Neural cell (in vitro differentiated cells): ENCODE measurements at regions not wholly inside any gene's neighbourhood (a gene's known extent, or its start where the extent isn't known, plus 50 kb on each side); places are given as distances from the start of the nearest gene placed in this dataset.

Experiments
- H2AFZ ChIP-seq: fragments of 200-600, 300-800 bp; sonication (generic), shearing (Covaris generic); 2 replicates; pipeline ENCODE4 v1.6.0; 2014; ENCODE audit warnings: low read depth, mild to moderate bottlenecking, antibody characterized with exemption, low read length, moderate library complexity
- H3F3A ChIP-seq: fragments of 200-600 bp; shearing (Covaris generic); 2 replicates; pipeline ENCODE4 v1.6.1; 2016; ENCODE audit warnings: mild to moderate bottlenecking, moderate library complexity, mixed read lengths, antibody characterized with exemption, low read length; ENCODE audit not compliant: insufficient read depth, poor library complexity, severe bottlenecking
- H3K27ac ChIP-seq: fragments of 200-600, 300-800 bp; sonication (generic), shearing (Covaris generic); 2 replicates; pipeline ENCODE4 v1.5.1; 2014; ENCODE audit warnings: mild to moderate bottlenecking, low read length, moderate library complexity
- H3K27me3 ChIP-seq: fragments of 300-800, 200-600 bp; sonication (generic), shearing (Covaris generic); 2 replicates; pipeline ENCODE4 v1.6.0; 2014; ENCODE audit warnings: mild to moderate bottlenecking, low read depth, low read length, moderate library complexity; ENCODE audit not compliant: insufficient read depth
- H3K36me3 ChIP-seq: fragments of 300-800, 200-600 bp; sonication (generic), shearing (Covaris generic); 2 replicates; pipeline ENCODE4 v1.5.1; 2014; ENCODE audit warnings: mild to moderate bottlenecking, antibody characterized with exemption, low read length, moderate library complexity; ENCODE audit not compliant: insufficient read depth
- H3K4me2 ChIP-seq: fragments of 300-800, 200-600 bp; sonication (generic), shearing (Covaris generic); 2 replicates; pipeline ENCODE4 v1.6.0; 2014; ENCODE audit warnings: mild to moderate bottlenecking, low read length
- H3K4me3 ChIP-seq: fragments of 300-800, 200-600 bp; sonication (generic), shearing (Covaris generic); 2 replicates; pipeline ENCODE4 v1.5.1; 2014; ENCODE audit warnings: mild to moderate bottlenecking, low read length, moderate library complexity
- H3K79me2 ChIP-seq: fragments of 200-600 bp; shearing (Covaris generic); replicated peaks from 2 replicates; pipeline ENCODE4 v1.6.0; 2014; ENCODE audit warnings: mild to moderate bottlenecking, low read length, moderate library complexity; ENCODE audit not compliant: insufficient read depth
- H3K9ac ChIP-seq: fragments of 300-800, 200-600 bp; sonication (generic), shearing (Covaris generic); 2 replicates; pipeline ENCODE4 v1.6.1; 2016; ENCODE audit warnings: mild to moderate bottlenecking, low read length, mixed read lengths
- H3K9me2 ChIP-seq: fragments of 200-600 bp; shearing (Covaris generic); 2 replicates; pipeline ENCODE4 v1.6.1; 2016; ENCODE audit warnings: mild to moderate bottlenecking, low read length, mixed read lengths; ENCODE audit not compliant: insufficient read depth
- H3K9me3 ChIP-seq: fragments of 200-600, 300-800 bp; sonication (generic), shearing (Covaris generic); 2 replicates; pipeline ENCODE4 v1.6.1; 2016; ENCODE audit warnings: mild to moderate bottlenecking, mixed run types, low read length, moderate library complexity, mixed read lengths
- H4K20me1 ChIP-seq: fragments of 200-600 bp; shearing (Covaris generic); 2 replicates; pipeline ENCODE4 v1.6.1; 2016; ENCODE audit warnings: mild to moderate bottlenecking, mixed run types; ENCODE audit not compliant: insufficient read depth
- EP300 ChIP-seq: fragments of 450-650 bp; conservative IDR thresholded peaks from 2 replicates; pipeline ENCODE4 v1.6.1; 2014; ENCODE audit warnings: antibody characterized with exemption, mild to moderate bottlenecking, moderate library complexity; ENCODE audit not compliant: poor library complexity, severe bottlenecking
- EZH2 ChIP-seq: fragments of 200-600, 300-800 bp; shearing (Covaris generic), sonication (generic); IDR thresholded peaks from 2 replicates; pipeline ENCODE4 v1.6.1; 2014; ENCODE audit warnings: antibody characterized with exemption, low read length, borderline replicate concordance, mild to moderate bottlenecking; ENCODE audit not compliant: insufficient read depth, poor library complexity, severe bottlenecking
- MXI1 ChIP-seq: fragments of 450-650 bp; conservative IDR thresholded peaks from 2 replicates; pipeline ENCODE4 v1.6.1; 2014; ENCODE audit warnings: antibody characterized with exemption, mild to moderate bottlenecking; ENCODE audit not compliant: poor library complexity, severe bottlenecking
- POLR2AphosphoS5 ChIP-seq: IDR thresholded peaks from 2 replicates; pipeline ENCODE4 v1.6.1; 2012
- RAD21 ChIP-seq: fragments of 450-650 bp; conservative IDR thresholded peaks from 2 replicates; pipeline ENCODE4 v1.6.1; 2014; ENCODE audit warnings: antibody characterized with exemption, mild to moderate bottlenecking, moderate library complexity
- SMC3 ChIP-seq: fragments of 450-650 bp; conservative IDR thresholded peaks from 2 replicates; pipeline ENCODE4 v1.6.1; 2014; ENCODE audit warnings: antibody characterized with exemption, mild to moderate bottlenecking, moderate library complexity; ENCODE audit not compliant: poor library complexity
- TAF1 ChIP-seq: IDR thresholded peaks from 2 replicates; pipeline ENCODE4 v1.6.1; 2012; ENCODE audit warnings: low read depth
- TF ChIP-seq, protein P1 (sequence below): fragments of 450-650 bp; IDR thresholded peaks from 2 replicates; pipeline ENCODE4 v1.5.1; 2014; ENCODE audit warnings: antibody characterized with exemption, mild to moderate bottlenecking, moderate library complexity; ENCODE audit not compliant: poor library complexity, severe bottlenecking
- TF ChIP-seq, protein P2 (sequence below): IDR thresholded peaks from 2 replicates; pipeline ENCODE4 v1.6.1; 2012; ENCODE audit warnings: borderline replicate concordance

DNA sequence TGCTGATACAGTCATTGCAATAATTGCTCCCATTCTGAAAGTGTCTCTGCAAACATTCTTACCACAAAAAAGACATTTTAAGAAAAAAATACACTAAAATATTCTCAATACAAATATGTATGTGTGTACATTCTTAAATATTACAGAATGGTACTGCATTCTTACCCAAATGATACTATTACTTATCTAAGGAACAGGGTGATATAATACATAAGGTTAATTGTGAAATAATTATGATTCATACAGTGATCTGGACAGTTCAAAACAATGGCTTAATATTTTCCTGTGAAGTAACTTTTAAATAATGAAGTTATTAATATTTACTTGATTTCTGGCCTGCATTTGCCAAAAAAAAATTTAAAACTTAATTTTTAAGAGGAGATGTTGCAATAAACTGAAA, 694.6 kb downstream of the TUSC7 start:
- H3K27me3 ChIP-seq, result no peaks in the 10 kb centered on the region
- H3K27ac ChIP-seq, result no peak overlapping the region
- no peak overlapping the region for H3K4me3 ChIP-seq
- H3K79me2 ChIP-seq, result no peaks in the 10 kb centered on the region
- no peak overlapping the region for H2AFZ ChIP-seq
- H3K9me3 ChIP-seq, result no peaks in the 10 kb centered on the region
- no peak overlapping the region for H3K4me2 ChIP-seq
- TF ChIP-seq RAD21 (no peak), POLR2AphosphoS5 (no peak), EP300 (no peak), TAF1 (no peak), MXI1 (no peak), EZH2 (no peak), SMC3 (no peak)
- TF ChIP-seq, protein P1, sequence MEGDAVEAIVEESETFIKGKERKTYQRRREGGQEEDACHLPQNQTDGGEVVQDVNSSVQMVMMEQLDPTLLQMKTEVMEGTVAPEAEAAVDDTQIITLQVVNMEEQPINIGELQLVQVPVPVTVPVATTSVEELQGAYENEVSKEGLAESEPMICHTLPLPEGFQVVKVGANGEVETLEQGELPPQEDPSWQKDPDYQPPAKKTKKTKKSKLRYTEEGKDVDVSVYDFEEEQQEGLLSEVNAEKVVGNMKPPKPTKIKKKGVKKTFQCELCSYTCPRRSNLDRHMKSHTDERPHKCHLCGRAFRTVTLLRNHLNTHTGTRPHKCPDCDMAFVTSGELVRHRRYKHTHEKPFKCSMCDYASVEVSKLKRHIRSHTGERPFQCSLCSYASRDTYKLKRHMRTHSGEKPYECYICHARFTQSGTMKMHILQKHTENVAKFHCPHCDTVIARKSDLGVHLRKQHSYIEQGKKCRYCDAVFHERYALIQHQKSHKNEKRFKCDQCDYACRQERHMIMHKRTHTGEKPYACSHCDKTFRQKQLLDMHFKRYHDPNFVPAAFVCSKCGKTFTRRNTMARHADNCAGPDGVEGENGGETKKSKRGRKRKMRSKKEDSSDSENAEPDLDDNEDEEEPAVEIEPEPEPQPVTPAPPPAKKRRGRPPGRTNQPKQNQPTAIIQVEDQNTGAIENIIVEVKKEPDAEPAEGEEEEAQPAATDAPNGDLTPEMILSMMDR, result no peak
- TF ChIP-seq, protein P2, sequence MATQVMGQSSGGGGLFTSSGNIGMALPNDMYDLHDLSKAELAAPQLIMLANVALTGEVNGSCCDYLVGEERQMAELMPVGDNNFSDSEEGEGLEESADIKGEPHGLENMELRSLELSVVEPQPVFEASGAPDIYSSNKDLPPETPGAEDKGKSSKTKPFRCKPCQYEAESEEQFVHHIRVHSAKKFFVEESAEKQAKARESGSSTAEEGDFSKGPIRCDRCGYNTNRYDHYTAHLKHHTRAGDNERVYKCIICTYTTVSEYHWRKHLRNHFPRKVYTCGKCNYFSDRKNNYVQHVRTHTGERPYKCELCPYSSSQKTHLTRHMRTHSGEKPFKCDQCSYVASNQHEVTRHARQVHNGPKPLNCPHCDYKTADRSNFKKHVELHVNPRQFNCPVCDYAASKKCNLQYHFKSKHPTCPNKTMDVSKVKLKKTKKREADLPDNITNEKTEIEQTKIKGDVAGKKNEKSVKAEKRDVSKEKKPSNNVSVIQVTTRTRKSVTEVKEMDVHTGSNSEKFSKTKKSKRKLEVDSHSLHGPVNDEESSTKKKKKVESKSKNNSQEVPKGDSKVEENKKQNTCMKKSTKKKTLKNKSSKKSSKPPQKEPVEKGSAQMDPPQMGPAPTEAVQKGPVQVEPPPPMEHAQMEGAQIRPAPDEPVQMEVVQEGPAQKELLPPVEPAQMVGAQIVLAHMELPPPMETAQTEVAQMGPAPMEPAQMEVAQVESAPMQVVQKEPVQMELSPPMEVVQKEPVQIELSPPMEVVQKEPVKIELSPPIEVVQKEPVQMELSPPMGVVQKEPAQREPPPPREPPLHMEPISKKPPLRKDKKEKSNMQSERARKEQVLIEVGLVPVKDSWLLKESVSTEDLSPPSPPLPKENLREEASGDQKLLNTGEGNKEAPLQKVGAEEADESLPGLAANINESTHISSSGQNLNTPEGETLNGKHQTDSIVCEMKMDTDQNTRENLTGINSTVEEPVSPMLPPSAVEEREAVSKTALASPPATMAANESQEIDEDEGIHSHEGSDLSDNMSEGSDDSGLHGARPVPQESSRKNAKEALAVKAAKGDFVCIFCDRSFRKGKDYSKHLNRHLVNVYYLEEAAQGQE, result no peak
- H3K36me3 ChIP-seq, result no peaks in the 10 kb centered on the region
- no peaks in the 10 kb centered on the region for H3K9me2 ChIP-seq
- peaks cover 3% of the 10 kb centered on the region for H3F3A ChIP-seq
- no peak overlapping the region for H3K9ac ChIP-seq
- no peaks in the 10 kb centered on the region for H4K20me1 ChIP-seq

DNA sequence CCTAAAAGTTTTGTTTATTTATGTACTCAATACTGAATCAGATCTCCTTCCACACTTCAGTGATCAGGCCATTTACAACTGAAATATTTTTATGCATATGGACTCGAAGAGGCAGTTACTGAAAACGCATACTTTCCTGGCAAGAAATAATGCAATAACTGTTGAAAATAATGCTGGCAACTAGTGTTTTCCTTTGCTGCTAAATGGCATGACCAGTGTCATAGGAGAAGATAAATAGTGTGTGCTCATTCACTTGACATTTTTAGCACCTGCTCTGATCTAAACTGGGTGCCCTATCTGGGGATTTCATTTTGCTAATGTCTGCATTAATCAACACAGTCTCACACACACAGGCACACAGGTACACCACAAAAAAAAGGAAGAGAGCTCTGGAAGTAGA, 695.2 kb downstream of the TUSC7 start:
- H3K9me3 ChIP-seq, result no peaks in the 10 kb centered on the region
- no peaks in the 10 kb centered on the region for H3K36me3 ChIP-seq
- H2AFZ ChIP-seq, result no peak overlapping the region
- no peak overlapping the region for H3K4me3 ChIP-seq
- no peaks in the 10 kb centered on the region for H3K79me2 ChIP-seq
- no peak overlapping the region for H3K4me2 ChIP-seq
- TF ChIP-seq SMC3, result no peak
- no peak for TF ChIP-seq TAF1
- no peak for TF ChIP-seq EZH2
- TF ChIP-seq RAD21, result no peak
- no peak for TF ChIP-seq EP300
- no peak for TF ChIP-seq MXI1
- TF ChIP-seq, protein P2, result no peak
- TF ChIP-seq, protein P1, result no peak
- TF ChIP-seq POLR2AphosphoS5, result no peak
- H4K20me1 ChIP-seq, result no peaks in the 10 kb centered on the region
- H3K27ac ChIP-seq, result no peak overlapping the region
- H3K9me2 ChIP-seq, result no peaks in the 10 kb centered on the region
- H3F3A ChIP-seq, result peaks cover under 1% of the 10 kb centered on the region
- H3K9ac ChIP-seq, result no peak overlapping the region
- no peaks in the 10 kb centered on the region for H3K27me3 ChIP-seq
